ENCODE measurements at regions not wholly inside any gene's neighbourhood (a gene's known extent, or its start where the extent isn't known, plus 50 kb on each side); places are given as distances from the start of the nearest gene placed in this dataset.
"Not testable (repeated sequence)": the region's sequence is repeated elsewhere in the genome, so short reads cannot be mapped to it uniquely, and the experiment has no call there.

DNA sequence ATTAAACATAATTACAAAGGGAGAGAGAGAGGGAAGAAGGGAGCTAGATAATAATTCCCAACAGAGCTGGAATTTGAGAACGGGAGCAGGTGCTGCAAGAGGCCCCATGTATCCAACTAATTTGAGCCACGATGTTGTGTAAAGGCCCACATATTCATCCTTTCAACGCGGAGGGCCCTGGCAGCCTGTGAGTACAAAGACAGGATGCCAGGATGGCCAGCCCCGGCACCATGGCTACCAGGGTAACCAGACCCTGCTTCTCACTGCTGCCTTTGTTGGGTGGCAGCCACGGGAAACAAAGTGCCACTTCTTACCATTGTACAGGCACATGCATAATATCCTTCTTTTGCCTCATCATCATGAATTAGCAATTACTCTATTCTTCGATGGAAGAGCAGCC lies 492.0 kb upstream of the NRSN1 start:
- no peaks in the 10 kb centered on the region for H3K36me3 Mint-ChIP-seq (ENCODE audit: insufficient read depth in 2 of 2)
- H3K27me3 Mint-ChIP-seq (ENCODE audit: low read depth): no peaks in the 10 kb centered on the region
- no peak for DNase-seq
- H3K4me1 Mint-ChIP-seq (ENCODE audit: low read depth): no peaks in the 10 kb centered on the region
- no peak for ATAC-seq (replicated peaks in 1 of 2)
- no peak overlapping the region for H3K4me3 Mint-ChIP-seq
- H3K27ac Mint-ChIP-seq: no peak overlapping the region
- peaks cover 0 to 2% of the 10 kb centered on the region in 2 donors for H3K9me3 Mint-ChIP-seq

GRCh38 chr6:23635150-23635549 lies 490.9 kb upstream of the NRSN1 start:
- no peaks in the 10 kb centered on the region for H3K27me3 Mint-ChIP-seq (ENCODE audit: low read depth)
- no peak overlapping the region for H3K27ac Mint-ChIP-seq
- H3K4me3 Mint-ChIP-seq: no peak overlapping the region
- H3K4me1 Mint-ChIP-seq (ENCODE audit: low read depth): no peaks in the 10 kb centered on the region
- H3K36me3 Mint-ChIP-seq (ENCODE audit: insufficient read depth in 2 of 2): no peaks in the 10 kb centered on the region
- H3K9me3 Mint-ChIP-seq: peaks cover 2% of the 10 kb centered on the region in 2 donors
- ATAC-seq (replicated peaks in 1 of 2) (no peak), DNase-seq (no peak)

DNA sequence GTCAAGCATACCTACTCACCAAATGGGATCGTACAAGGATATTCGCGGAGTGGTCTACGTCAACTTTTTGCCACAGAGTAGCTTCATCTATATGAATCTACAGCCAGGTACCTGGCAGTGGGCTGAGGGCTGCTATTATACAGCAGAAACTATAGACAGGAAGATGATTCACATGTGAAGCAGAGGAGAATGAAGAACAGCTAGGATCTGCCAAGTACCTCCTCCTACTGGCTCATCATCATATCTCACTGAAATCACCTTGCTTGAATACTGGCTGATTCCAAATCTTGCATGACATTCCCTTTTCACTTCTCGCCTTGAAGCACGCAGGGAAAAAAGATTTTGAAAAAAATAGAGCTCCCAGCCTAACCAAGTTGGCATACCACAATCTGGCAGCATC lies 488.7 kb upstream of the NRSN1 start:
- ATAC-seq (replicated peaks in 1 of 2): no peak
- Mint-ChIP-seq H3K4me3 (no peak overlapping the region), H3K27ac (no peak overlapping the region), H3K36me3 (ENCODE audit: insufficient read depth in 2 of 2) (no peaks in the 10 kb centered on the region), H3K27me3 (ENCODE audit: low read depth) (no peaks in the 10 kb centered on the region), H3K9me3 (peaks cover 2% of the 10 kb centered on the region in 2 donors), H3K4me1 (ENCODE audit: low read depth) (no peaks in the 10 kb centered on the region)
- no peak for DNase-seq

- no peaks in the 10 kb centered on the region for H3K4me1 Mint-ChIP-seq (ENCODE audit: low read depth)
- no peaks in the 10 kb centered on the region for H3K36me3 Mint-ChIP-seq (ENCODE audit: insufficient read depth in 2 of 2)
- peaks cover 0 to 2% of the 10 kb centered on the region in 2 donors for H3K9me3 Mint-ChIP-seq
- H3K27ac Mint-ChIP-seq: no peak overlapping the region
- DNase-seq: no peak
- no peaks in the 10 kb centered on the region for H3K27me3 Mint-ChIP-seq (ENCODE audit: low read depth)
- ATAC-seq (replicated peaks in 1 of 2): no peak
- no peak overlapping the region for H3K4me3 Mint-ChIP-seq
These were observed 483.2 kb upstream of the NRSN1 start for GRCh38 chr6:23642849-23643248.

- ATAC-seq (replicated peaks in 1 of 2) (no peak), DNase-seq (no peak)
- H3K36me3 Mint-ChIP-seq (ENCODE audit: insufficient read depth in 2 of 2): no peaks in the 10 kb centered on the region
- H3K27me3 Mint-ChIP-seq (ENCODE audit: low read depth): no peaks in the 10 kb centered on the region
- no peak overlapping the region for H3K4me3 Mint-ChIP-seq
- H3K27ac Mint-ChIP-seq: no peak overlapping the region
- peaks cover 0 to 3% of the 10 kb centered on the region in 2 donors for H3K9me3 Mint-ChIP-seq
- no peaks in the 10 kb centered on the region for H3K4me1 Mint-ChIP-seq (ENCODE audit: low read depth)
These were observed 479.0 kb upstream of the NRSN1 start for GRCh38 chr6:23647045-23647444.

- ATAC-seq (replicated peaks in 1 of 2): no peak
- Mint-ChIP-seq H3K27ac (no peak overlapping the region), H3K36me3 (ENCODE audit: insufficient read depth in 2 of 2) (no peaks in the 10 kb centered on the region), H3K4me3 (no peak overlapping the region), H3K27me3 (ENCODE audit: low read depth) (no peaks in the 10 kb centered on the region), H3K4me1 (ENCODE audit: low read depth) (no peaks in the 10 kb centered on the region), H3K9me3 (peaks cover 0 to 3% of the 10 kb centered on the region in 2 donors)
- DNase-seq: no peak
These were observed 475.3 kb upstream of the NRSN1 start for GRCh38 chr6:23650676-23651075.

DNA sequence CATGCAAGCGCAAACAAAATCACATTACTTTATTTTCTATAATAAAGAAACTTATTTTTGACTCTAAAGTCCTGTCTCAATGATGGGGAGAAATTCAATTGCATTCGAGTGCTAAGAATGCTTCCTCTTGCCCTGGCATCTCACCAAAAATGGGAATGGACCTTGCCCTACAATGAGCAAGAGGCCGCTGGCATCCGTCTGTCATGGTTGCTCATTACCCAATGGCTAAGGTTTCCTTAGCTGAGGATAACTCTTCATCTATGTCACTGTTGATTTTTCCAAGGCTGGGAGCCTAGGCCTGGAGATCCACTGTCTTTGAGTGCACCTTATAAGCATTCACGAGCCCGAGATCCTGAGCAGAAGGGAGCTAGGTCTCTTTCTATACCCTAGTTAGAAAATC lies 471.3 kb upstream of the NRSN1 start:
- no peaks in the 10 kb centered on the region for H3K27me3 Mint-ChIP-seq (ENCODE audit: low read depth)
- DNase-seq: no peak
- no peaks in the 10 kb centered on the region for H3K4me1 Mint-ChIP-seq (ENCODE audit: low read depth)
- peaks cover 0 to 3% of the 10 kb centered on the region in 2 donors for H3K9me3 Mint-ChIP-seq
- no peak overlapping the region for H3K27ac Mint-ChIP-seq
- no peaks in the 10 kb centered on the region for H3K36me3 Mint-ChIP-seq (ENCODE audit: insufficient read depth in 2 of 2)
- H3K4me3 Mint-ChIP-seq: no peak overlapping the region
- no peak for ATAC-seq (replicated peaks in 1 of 2)

DNA sequence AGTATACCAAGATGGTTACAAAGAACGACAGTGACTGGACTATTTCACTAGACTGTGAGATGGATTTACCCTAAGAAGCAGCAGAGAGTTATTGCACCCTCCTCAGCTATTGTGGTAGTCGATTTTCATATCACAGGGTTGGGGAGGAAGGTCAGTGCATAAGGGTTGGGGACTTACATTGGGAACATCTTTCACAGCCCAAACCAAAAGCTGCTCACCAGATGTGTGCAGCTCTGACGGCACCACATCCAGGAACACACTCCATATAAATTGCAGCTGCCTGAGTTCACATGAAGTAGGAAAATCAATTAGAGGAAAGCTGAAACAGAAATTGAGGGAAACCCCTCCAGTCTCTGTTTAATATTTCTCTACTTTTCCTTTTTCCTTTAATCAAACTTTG lies 470.5 kb upstream of the NRSN1 start:
- ATAC-seq (replicated peaks in 1 of 2) (no peak), DNase-seq (no peak)
- Mint-ChIP-seq H3K27me3 (ENCODE audit: low read depth) (no peaks in the 10 kb centered on the region), H3K4me3 (no peak overlapping the region), H3K27ac (no peak overlapping the region), H3K4me1 (ENCODE audit: low read depth) (no peaks in the 10 kb centered on the region), H3K36me3 (ENCODE audit: insufficient read depth in 2 of 2) (no peaks in the 10 kb centered on the region), H3K9me3 (no peaks in the 10 kb centered on the region)

DNA sequence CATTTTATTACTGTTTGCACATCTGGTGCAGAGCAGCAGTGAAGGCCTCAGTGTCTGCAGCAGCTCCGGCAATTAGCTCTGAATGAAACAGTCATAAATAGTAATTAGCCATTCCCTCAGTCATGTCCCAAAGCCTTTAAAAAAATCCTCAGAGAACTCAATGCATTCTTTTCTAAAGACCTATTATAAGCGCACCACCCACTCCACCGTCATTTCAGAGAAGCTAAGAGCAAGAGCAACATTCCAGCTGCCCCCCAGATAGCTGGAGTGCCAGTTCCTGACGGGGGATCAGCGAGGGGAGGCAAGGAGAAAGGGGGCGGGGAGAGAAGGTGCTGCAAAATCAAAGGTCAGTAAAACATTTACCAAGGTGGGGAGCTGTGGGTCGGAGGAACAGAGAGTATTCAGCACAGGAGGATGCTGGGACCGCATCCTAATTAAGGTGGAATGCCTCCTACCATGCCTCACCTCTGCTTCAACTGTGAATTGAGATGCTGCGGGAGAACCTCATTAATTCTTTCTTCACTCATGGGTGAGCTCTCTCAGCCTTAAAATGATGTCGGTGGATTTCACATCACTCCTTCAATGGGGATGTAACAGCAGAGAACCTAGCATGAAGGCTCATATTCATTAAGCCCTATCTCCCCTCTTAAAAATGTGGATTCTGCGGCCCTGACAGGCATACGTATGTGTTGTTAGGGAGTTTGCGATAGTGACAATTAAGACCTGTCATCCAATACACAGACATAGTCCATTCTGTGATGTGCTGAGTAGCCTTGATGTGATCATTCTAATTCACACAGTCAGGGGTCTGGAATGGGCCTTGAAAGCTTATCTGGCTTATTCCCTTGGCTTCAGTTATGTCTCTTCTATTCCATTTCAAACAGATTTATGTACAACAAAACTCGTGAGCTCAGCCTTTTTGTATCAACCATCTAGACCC lies 469.5 kb upstream of the NRSN1 start:
- no peak overlapping the region for H3K4me3 Mint-ChIP-seq
- no peaks in the 10 kb centered on the region for H3K36me3 Mint-ChIP-seq (ENCODE audit: insufficient read depth in 2 of 2)
- no peaks in the 10 kb centered on the region for H3K4me1 Mint-ChIP-seq (ENCODE audit: low read depth)
- H3K27ac Mint-ChIP-seq: no peak overlapping the region
- ATAC-seq (replicated peaks in 1 of 2) (no peak), DNase-seq (no peak)
- no peaks in the 10 kb centered on the region for H3K9me3 Mint-ChIP-seq
- H3K27me3 Mint-ChIP-seq (ENCODE audit: low read depth): no peaks in the 10 kb centered on the region

DNA sequence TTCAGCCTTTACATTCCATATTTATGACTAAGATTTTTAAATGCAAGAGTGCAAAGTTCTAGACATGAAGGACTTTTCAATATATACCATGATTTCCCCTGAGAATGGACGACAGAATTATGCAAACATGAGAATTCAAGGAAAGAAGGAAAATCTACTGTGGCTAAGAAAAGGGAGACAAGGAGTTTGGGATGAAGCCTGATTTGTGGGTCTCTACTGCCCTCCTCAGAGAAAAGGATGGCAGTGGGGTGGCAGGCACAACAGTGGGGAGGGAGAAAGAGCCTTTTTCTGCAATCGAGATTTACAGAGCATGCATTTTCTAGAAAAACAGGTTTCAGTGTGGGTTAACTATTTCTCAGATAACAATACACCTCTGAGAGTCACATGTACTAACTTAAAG lies 466.9 kb upstream of the NRSN1 start:
- H3K36me3 Mint-ChIP-seq (ENCODE audit: insufficient read depth in 2 of 2): no peaks in the 10 kb centered on the region
- no peaks in the 10 kb centered on the region for H3K9me3 Mint-ChIP-seq
- H3K27me3 Mint-ChIP-seq (ENCODE audit: low read depth): no peaks in the 10 kb centered on the region
- no peak overlapping the region for H3K4me3 Mint-ChIP-seq
- no peak for ATAC-seq (replicated peaks in 1 of 2)
- H3K27ac Mint-ChIP-seq: no peak overlapping the region
- H3K4me1 Mint-ChIP-seq (ENCODE audit: low read depth): no peaks in the 10 kb centered on the region
- no peak for DNase-seq

DNA sequence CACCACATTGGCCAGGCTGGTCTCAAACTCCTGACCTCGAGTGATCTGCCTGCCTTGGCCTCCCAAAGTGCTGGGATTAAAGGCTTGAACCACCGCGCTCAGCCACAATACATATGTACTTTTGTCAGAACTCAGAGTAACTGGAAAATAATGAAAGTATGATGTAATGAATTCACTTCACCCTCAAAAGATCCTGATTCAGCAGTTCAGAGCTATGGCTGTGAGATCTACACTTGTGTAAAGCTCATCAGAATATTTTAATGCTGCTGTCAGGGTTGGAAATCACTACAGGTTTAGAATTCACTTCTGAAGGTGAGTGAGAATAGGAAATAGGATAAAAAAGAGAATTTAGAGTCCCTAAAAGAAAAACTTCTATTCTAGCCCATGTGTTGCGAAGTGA lies 464.5 kb upstream of the NRSN1 start:
- Mint-ChIP-seq H3K4me1 (ENCODE audit: low read depth) (no peaks in the 10 kb centered on the region), H3K27ac (no peak overlapping the region), H3K9me3 (peaks cover under 1 to 2% of the 10 kb centered on the region in 2 donors), H3K4me3 (no peak overlapping the region), H3K27me3 (ENCODE audit: low read depth) (no peaks in the 10 kb centered on the region), H3K36me3 (ENCODE audit: insufficient read depth in 2 of 2) (peaks cover 0 to under 1% of the 10 kb centered on the region in 2 donors)
- DNase-seq (no peak), ATAC-seq (replicated peaks in 1 of 2) (no peak)

DNA sequence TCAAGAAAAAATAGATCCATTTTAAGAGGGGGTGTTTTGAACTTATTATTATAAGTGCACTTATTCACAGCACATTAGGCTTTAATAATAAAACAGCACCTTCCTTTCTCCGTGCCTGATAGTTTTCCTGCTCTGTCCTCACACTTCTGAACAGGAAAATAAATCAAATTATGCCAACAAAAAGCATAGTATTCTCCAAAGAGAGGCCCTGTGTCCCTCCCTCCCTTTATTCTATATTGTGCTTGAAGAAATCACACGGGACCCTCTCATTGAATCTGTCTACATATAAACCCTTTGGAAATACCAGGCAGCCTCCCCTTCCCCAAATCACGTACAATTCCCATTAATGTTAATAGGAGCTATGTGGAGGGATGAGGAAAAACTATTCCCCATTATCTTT lies 462.9 kb upstream of the NRSN1 start:
- H3K27ac Mint-ChIP-seq: no peak overlapping the region
- H3K4me1 Mint-ChIP-seq (ENCODE audit: low read depth): no peaks in the 10 kb centered on the region
- no peak for ATAC-seq (replicated peaks in 1 of 2)
- H3K9me3 Mint-ChIP-seq: peaks cover 3 to 6% of the 10 kb centered on the region in 2 donors
- no peak for DNase-seq
- H3K27me3 Mint-ChIP-seq (ENCODE audit: low read depth): no peaks in the 10 kb centered on the region
- peaks cover 0 to 2% of the 10 kb centered on the region in 2 donors for H3K36me3 Mint-ChIP-seq (ENCODE audit: insufficient read depth in 2 of 2)
- no peak overlapping the region for H3K4me3 Mint-ChIP-seq

GRCh38 chr6:23663652-23664051 lies 462.4 kb upstream of the NRSN1 start:
- DNase-seq: no peak
- Mint-ChIP-seq H3K4me3 (no peak overlapping the region), H3K4me1 (ENCODE audit: low read depth) (no peaks in the 10 kb centered on the region), H3K36me3 (ENCODE audit: insufficient read depth in 2 of 2) (peaks cover 0 to 2% of the 10 kb centered on the region in 2 donors), H3K27me3 (ENCODE audit: low read depth) (no peaks in the 10 kb centered on the region), H3K27ac (no peak overlapping the region), H3K9me3 (peaks cover 3 to 6% of the 10 kb centered on the region in 2 donors)
- no peak for ATAC-seq (replicated peaks in 1 of 2)

DNA sequence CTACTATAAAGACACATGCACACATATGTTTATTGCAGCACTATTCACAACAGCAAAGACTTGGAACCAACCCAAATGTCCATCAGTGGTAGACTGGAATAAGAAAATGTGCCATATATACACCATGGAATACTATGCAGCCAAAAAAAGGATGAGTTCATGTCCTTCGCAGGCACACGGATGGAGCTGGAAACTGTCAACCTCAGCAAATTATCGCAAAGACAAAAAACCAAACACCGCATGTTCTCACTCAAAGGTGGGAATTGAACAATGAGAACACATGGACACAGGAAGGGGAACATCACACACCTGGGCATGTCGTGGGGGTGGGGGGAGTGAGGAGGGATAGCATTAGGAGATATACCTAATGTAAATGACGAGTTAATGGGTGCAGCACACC lies 460.1 kb upstream of the NRSN1 start:
- not testable (repeated sequence) for H3K27me3 Mint-ChIP-seq (ENCODE audit: low read depth); H3K27ac Mint-ChIP-seq; ATAC-seq (replicated peaks in 1 of 2); DNase-seq; H3K36me3 Mint-ChIP-seq (ENCODE audit: insufficient read depth in 2 of 2); H3K4me3 Mint-ChIP-seq; H3K4me1 Mint-ChIP-seq (ENCODE audit: low read depth)
- peaks cover 5 to 11% of the 10 kb centered on the region in 2 donors for H3K9me3 Mint-ChIP-seq

All from activated T-cell treated with anti-CD3 and anti-CD28 coated beads, Interleukin-2, amount 50 U/mL, for 72 hours (primary cell).